Brain microvascular endothelial cell (primary cell): ENCODE measurements at regions not wholly inside any gene's neighbourhood (a gene's known extent, or its start where the extent isn't known, plus 50 kb on each side); places are given as distances from the start of the nearest gene placed in this dataset.
"Not testable (repeated sequence)": the region's sequence is repeated elsewhere in the genome, so short reads cannot be mapped to it uniquely, and the experiment has no call there.

Experiments
- DNase-seq: peaks from one replicate; pipeline ENCODE4 v3.0.0-alpha.2; 2020
- H3K27ac ChIP-seq: fragments of 250-450 bp; sonication (Bioruptor Pico); 2 replicates; pipeline ENCODE4 v1.5.1; 2020; ENCODE audit warnings: mild to moderate bottlenecking, moderate library complexity
- H3K27me3 ChIP-seq: fragments of 250-450 bp; sonication (Bioruptor Pico); replicated peaks from 2 replicates; pipeline ENCODE4 v1.5.1; 2020; ENCODE audit warnings: mild to moderate bottlenecking
- H3K36me3 ChIP-seq: fragments of 250-450 bp; sonication (Bioruptor Pico); replicated peaks from 2 replicates; pipeline ENCODE4 v1.5.1; 2020; ENCODE audit warnings: mild to moderate bottlenecking
- H3K4me3 ChIP-seq: 2 replicates; pipeline ENCODE4 v1.5.1; 2011; ENCODE audit warnings: low read depth, mild to moderate bottlenecking, control low read depth, low read length, moderate library complexity
- CTCF ChIP-seq: IDR thresholded peaks from 2 replicates; pipeline ENCODE4 v1.5.1; 2011; ENCODE audit warnings: low read depth, mild to moderate bottlenecking, moderate library complexity, low read length, control low read depth, inconsistent platforms; ENCODE audit errors: missing control alignments
- in situ Hi-C: cut with HindIII; loops from 2 replicates; pipeline ENCODE4 v1.10.0; 2017; ENCODE audit warnings: low sequenced_read_pairs, low pct_ligation_motif_present

- DNase-seq: no peak
- Histone ChIP-seq H3K27ac (no peak overlapping the region), H3K36me3 (no peaks in the 10 kb centered on the region), H3K4me3 (no peak overlapping the region), H3K27me3 (no peaks in the 10 kb centered on the region)
- in situ Hi-C loops: no loop called here
- no peak for TF ChIP-seq CTCF
Observed at GRCh38 chr11:91998481-91998880, 226.1 kb upstream of the FAT3 start.

DNA sequence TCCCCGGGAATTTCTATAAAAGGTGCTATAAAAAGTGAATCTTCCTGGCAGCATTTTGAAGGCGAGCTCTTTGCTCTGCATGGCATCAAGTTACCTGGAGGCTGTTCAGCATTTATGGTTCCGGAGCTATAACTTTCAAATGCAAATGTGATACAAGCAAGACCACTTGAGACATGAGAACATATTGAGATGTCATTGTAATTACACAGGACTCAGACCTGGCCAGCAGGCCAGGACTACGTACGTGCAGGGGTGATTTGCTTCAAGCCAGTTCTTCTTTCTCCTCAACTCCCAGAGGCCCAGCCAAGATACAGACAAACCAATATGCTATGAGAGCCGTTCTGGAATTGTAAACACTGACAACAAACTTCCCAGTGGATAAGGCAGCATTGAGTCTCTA lies 227.4 kb upstream of the FAT3 start:
- in situ Hi-C loops: no loop called here

DNA sequence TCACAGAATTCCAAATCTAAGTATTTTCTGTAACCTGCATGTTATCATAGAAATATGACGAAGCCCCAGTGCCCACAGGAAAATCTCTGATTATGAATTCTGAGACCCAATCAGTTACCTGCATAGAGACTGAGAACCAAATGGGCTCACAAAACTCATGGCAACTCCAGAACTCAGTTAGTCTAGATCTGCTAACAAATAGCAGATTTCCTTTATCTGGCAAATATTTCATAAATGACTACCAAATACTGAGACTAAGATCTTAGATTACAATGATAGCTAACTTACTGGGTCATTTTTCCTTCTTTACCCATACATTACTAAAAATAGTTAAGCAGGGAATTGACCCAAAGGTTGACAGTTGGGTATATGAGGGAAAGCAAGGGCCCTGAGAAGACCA lies 228.1 kb upstream of the FAT3 start:
- Histone ChIP-seq H3K27ac (no peak overlapping the region), H3K27me3 (no peaks in the 10 kb centered on the region), H3K4me3 (no peak overlapping the region), H3K36me3 (no peaks in the 10 kb centered on the region)
- in situ Hi-C loops: no loop called here
- no peak for TF ChIP-seq CTCF
- no peak for DNase-seq

More for the DNA sequence above, 227.4 kb upstream of the FAT3 start:
- Histone ChIP-seq H3K27ac (no peak overlapping the region), H3K27me3 (no peaks in the 10 kb centered on the region), H3K36me3 (no peaks in the 10 kb centered on the region), H3K4me3 (no peak overlapping the region)
- TF ChIP-seq CTCF: no peak
- DNase-seq: no peak

DNA sequence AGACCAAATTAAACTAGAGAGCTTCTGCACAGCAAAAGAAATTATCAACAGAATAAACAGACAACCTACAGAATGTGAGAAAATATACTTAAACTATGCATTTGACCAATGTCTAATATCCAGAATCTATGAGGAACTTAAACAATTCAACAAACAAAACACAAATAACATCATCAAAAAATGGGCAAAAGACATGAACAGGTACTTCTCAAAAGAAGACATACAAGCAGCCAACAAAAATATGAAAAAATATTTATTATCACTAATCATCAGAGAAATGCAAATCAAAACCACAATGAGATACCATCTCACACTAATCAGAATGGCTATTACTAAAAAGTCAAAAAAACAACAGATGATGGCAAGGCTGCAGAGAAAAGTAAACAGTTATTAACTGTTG lies 236.2 kb upstream of the FAT3 start:
- H3K27me3 ChIP-seq, in situ Hi-C loops, H3K4me3 ChIP-seq, H3K36me3 ChIP-seq, DNase-seq, H3K27ac ChIP-seq: not testable (repeated sequence)

DNA sequence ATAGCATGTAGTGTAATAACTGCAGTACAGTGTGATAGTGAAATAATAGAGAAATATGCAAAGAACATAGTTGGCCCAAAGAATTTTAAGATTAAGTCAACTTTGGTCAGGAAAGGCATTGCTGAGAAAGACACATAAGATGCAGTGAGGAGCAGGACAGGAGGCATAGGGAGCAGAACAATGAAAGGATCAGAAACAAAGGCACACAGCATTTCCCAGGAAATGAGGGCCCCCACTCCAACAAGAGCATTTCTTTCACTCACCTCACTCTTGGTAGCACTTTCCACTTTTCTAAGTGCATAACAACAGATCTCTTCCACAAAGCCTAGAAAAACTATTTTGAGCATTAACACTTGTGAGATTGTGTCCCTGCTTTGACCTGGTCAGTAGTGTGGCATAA lies 238.4 kb upstream of the FAT3 start:
- no peak for DNase-seq
- in situ Hi-C loops: no loop called here
- no peaks in the 10 kb centered on the region for H3K27me3 ChIP-seq
- H3K4me3 ChIP-seq: no peak overlapping the region
- H3K36me3 ChIP-seq: no peaks in the 10 kb centered on the region
- no peak overlapping the region for H3K27ac ChIP-seq
- no peak for TF ChIP-seq CTCF

- no peak for DNase-seq
- no peak for TF ChIP-seq CTCF
- Histone ChIP-seq H3K36me3 (no peaks in the 10 kb centered on the region), H3K27ac (no peak overlapping the region), H3K27me3 (no peaks in the 10 kb centered on the region), H3K4me3 (no peak overlapping the region)
- in situ Hi-C loops: no loop called here
Observed at GRCh38 chr11:91984033-91984584, 240.5 kb upstream of the FAT3 start.
